ENCODE measurements at regions not wholly inside any gene's neighbourhood (a gene's known extent, or its start where the extent isn't known, plus 50 kb on each side); places are given as distances from the start of the nearest gene placed in this dataset.
"Not testable (repeated sequence)": the region's sequence is repeated elsewhere in the genome, so short reads cannot be mapped to it uniquely, and the experiment has no call there.

GRCh38 chr3:125645616-125646015, 50.3 kb upstream of the OSBPL11 start:
- no peak for DNase-seq (ENCODE audit: low read depth in 2 of 2)

GRCh38 chr3:125646581-125646980, 51.3 kb upstream of the OSBPL11 start:
- DNase-seq (ENCODE audit: low read depth in 2 of 2): no peak

GRCh38 chr3:125647318-125648014, 52.2 kb upstream of the OSBPL11 start:
- DNase-seq (ENCODE audit: low read depth in 2 of 2): no peak

GRCh38 chr3:125651244-125651643, 55.9 kb upstream of the OSBPL11 start:
- DNase-seq (ENCODE audit: low read depth in 2 of 2): no peak

- DNase-seq (ENCODE audit: low read depth in 2 of 2): no peak
Observed at GRCh38 chr3:125652349-125652748, 57.1 kb upstream of the OSBPL11 start.

- no peak for DNase-seq (ENCODE audit: low read depth in 2 of 2)
Observed at GRCh38 chr3:125654526-125654925, 59.2 kb upstream of the OSBPL11 start.

- DNase-seq (ENCODE audit: low read depth in 2 of 2): no peak
Observed at GRCh38 chr3:125662675-125663074, 67.4 kb upstream of the OSBPL11 start.

- DNase-seq (ENCODE audit: low read depth in 2 of 2): no peak
Observed at GRCh38 chr3:125670352-125670751, 75.1 kb upstream of the OSBPL11 start.

- no peak for DNase-seq (ENCODE audit: low read depth in 2 of 2)
Observed at GRCh38 chr3:125670945-125671344, 75.6 kb upstream of the OSBPL11 start.

GRCh38 chr3:125671461-125672243, 76.4 kb upstream of the OSBPL11 start:
- no peak for DNase-seq (ENCODE audit: low read depth in 2 of 2)

GRCh38 chr3:125675791-125676190, 80.5 kb upstream of the OSBPL11 start:
- no peak for DNase-seq (ENCODE audit: low read depth in 2 of 2)

- no peak for DNase-seq (ENCODE audit: low read depth in 2 of 2)
Observed at GRCh38 chr3:125679258-125679657, 84.0 kb upstream of the OSBPL11 start.

- DNase-seq (ENCODE audit: low read depth in 2 of 2): no peak
Observed at GRCh38 chr3:125681146-125681545, 85.8 kb upstream of the OSBPL11 start.

- not testable (repeated sequence) for DNase-seq (ENCODE audit: low read depth in 2 of 2)
Observed at GRCh38 chr3:125681906-125682305, 86.6 kb upstream of the OSBPL11 start.

- DNase-seq (ENCODE audit: low read depth in 2 of 2): not testable (repeated sequence)
Observed at GRCh38 chr3:125682610-125683009, 87.3 kb upstream of the OSBPL11 start.

- DNase-seq (ENCODE audit: low read depth in 2 of 2): no peak
Observed at GRCh38 chr3:125683067-125683829, 88.0 kb upstream of the OSBPL11 start.

- no peak for DNase-seq (ENCODE audit: low read depth in 2 of 2)
Observed at GRCh38 chr3:125684199-125684598, 88.9 kb upstream of the OSBPL11 start.

GRCh38 chr3:125685741-125686140, 90.4 kb upstream of the OSBPL11 start:
- DNase-seq (ENCODE audit: low read depth in 2 of 2): not testable (repeated sequence)

- DNase-seq (ENCODE audit: low read depth in 2 of 2): no peak
Observed at GRCh38 chr3:125692361-125692760, 97.1 kb upstream of the OSBPL11 start.

GRCh38 chr3:125693887-125694286, 98.6 kb upstream of the OSBPL11 start:
- DNase-seq (ENCODE audit: low read depth in 2 of 2): no peak

- DNase-seq (ENCODE audit: low read depth in 2 of 2): no peak
Observed at GRCh38 chr3:125694761-125695294, 99.5 kb upstream of the OSBPL11 start.

GRCh38 chr3:125695688-125696087, 100.4 kb upstream of the OSBPL11 start:
- DNase-seq (ENCODE audit: low read depth in 2 of 2): no peak
